ENCODE measurements at regions not wholly inside any gene's neighbourhood (a gene's known extent, or its start where the extent isn't known, plus 50 kb on each side); places are given as distances from the start of the nearest gene placed in this dataset.

GRCh38 chr2:8569332-8569930 is 112.4 kb upstream of the ID2 start:
- no peak for TF ChIP-seq POLR2A (IDR thresholded peaks at IDR 0.05; ENCODE audit: low read depth)
- TF ChIP-seq CTCF (IDR thresholded peaks at IDR 0.05) = no peak

Measured in esophagus muscularis mucosa (tissue), 3 donors.